Activated T-cell treated with anti-CD3 and anti-CD28 coated beads, Interleukin-2, amount 50 U/mL, for 48 hours (primary cell): ENCODE measurements at regions not wholly inside any gene's neighbourhood (a gene's known extent, or its start where the extent isn't known, plus 50 kb on each side); places are given as distances from the start of the nearest gene placed in this dataset.
"Not testable (repeated sequence)": the region's sequence is repeated elsewhere in the genome, so short reads cannot be mapped to it uniquely, and the experiment has no call there.

Experiments used
- DNase-seq, 2 experiments: peaks; one replicate each; pipeline ENCODE4 v3.0.0-alpha.2; 2020

- DNase-seq: not testable (repeated sequence)
These were observed 361.4 kb upstream of the ARRDC3 start for GRCh38 chr5:91744470-91744869.

- no peak for DNase-seq
These were observed 359.4 kb upstream of the ARRDC3 start for GRCh38 chr5:91742550-91742949.

- DNase-seq: no peak
These were observed 358.8 kb upstream of the ARRDC3 start for GRCh38 chr5:91741764-91742505.

- DNase-seq: no peak
These were observed 346.9 kb upstream of the ARRDC3 start for GRCh38 chr5:91730026-91730425.

- DNase-seq: no peak
These were observed 344.3 kb upstream of the ARRDC3 start for GRCh38 chr5:91727463-91727862.

GRCh38 chr5:91722736-91723467 lies 339.8 kb upstream of the ARRDC3 start:
- DNase-seq: no peak

GRCh38 chr5:91712718-91713117 lies 329.6 kb upstream of the ARRDC3 start:
- no peak for DNase-seq

GRCh38 chr5:91707521-91707841 lies 324.4 kb upstream of the ARRDC3 start:
- no peak for DNase-seq

- no peak for DNase-seq
These were observed 323.8 kb upstream of the ARRDC3 start for GRCh38 chr5:91706785-91707520.

GRCh38 chr5:91703128-91703527 lies 320.0 kb upstream of the ARRDC3 start:
- no peak for DNase-seq

- DNase-seq: no peak
These were observed 316.3 kb upstream of the ARRDC3 start for GRCh38 chr5:91699429-91699828.

- no peak for DNase-seq
These were observed 308.5 kb upstream of the ARRDC3 start for GRCh38 chr5:91691592-91691991.

GRCh38 chr5:91690921-91691320 lies 307.8 kb upstream of the ARRDC3 start:
- no peak for DNase-seq

- no peak for DNase-seq
These were observed 304.3 kb upstream of the ARRDC3 start for GRCh38 chr5:91687430-91687829.

- no peak for DNase-seq
These were observed 301.5 kb upstream of the ARRDC3 start for GRCh38 chr5:91684625-91685024.

- no peak for DNase-seq
These were observed 287.4 kb upstream of the ARRDC3 start for GRCh38 chr5:91670563-91670962.

- DNase-seq: no peak
These were observed 287.0 kb upstream of the ARRDC3 start for GRCh38 chr5:91670122-91670521.

- DNase-seq: no peak
These were observed 285.1 kb upstream of the ARRDC3 start for GRCh38 chr5:91668261-91668660.

- DNase-seq: no peak
These were observed 269.6 kb upstream of the ARRDC3 start for GRCh38 chr5:91652678-91653077.

GRCh38 chr5:91651704-91652103 lies 268.6 kb upstream of the ARRDC3 start:
- no peak for DNase-seq

GRCh38 chr5:91645347-91645746 lies 262.2 kb upstream of the ARRDC3 start:
- no peak for DNase-seq

- DNase-seq: no peak
These were observed 260.7 kb upstream of the ARRDC3 start for GRCh38 chr5:91643797-91644196.

GRCh38 chr5:91642581-91642980 lies 259.5 kb upstream of the ARRDC3 start:
- DNase-seq: no peak
